Trophoblast cell (in vitro differentiated cells and primary cell): ENCODE measurements at regions not wholly inside any gene's neighbourhood (a gene's known extent, or its start where the extent isn't known, plus 50 kb on each side); places are given as distances from the start of the nearest gene placed in this dataset.

Experiments used
- DNase-seq, 2 donors: peaks; one replicate each; pipeline ENCODE4 v3.0.0-alpha.2; 2016
- H2AFZ ChIP-seq: 2 replicates; pipeline ENCODE4 v1.6.1; 2013; ENCODE audit warnings: low read length, moderate library complexity, mild to moderate bottlenecking; ENCODE audit not compliant: insufficient read depth, poor library complexity
- H2AK5ac ChIP-seq: 2 replicates; pipeline ENCODE4 v1.6.1; 2013; ENCODE audit warnings: mild to moderate bottlenecking, low read length
- H2BK120ac ChIP-seq: 2 replicates; pipeline ENCODE4 v1.6.1; 2013; ENCODE audit warnings: low read length, mild to moderate bottlenecking, moderate library complexity; ENCODE audit not compliant: insufficient read depth, poor library complexity
- H2BK12ac ChIP-seq: 2 replicates; pipeline ENCODE4 v1.6.1; 2013; ENCODE audit warnings: mild to moderate bottlenecking, low read length, moderate library complexity
- H2BK5ac ChIP-seq: 2 replicates; pipeline ENCODE4 v1.6.1; 2013; ENCODE audit warnings: low read length, low read depth, moderate library complexity, mild to moderate bottlenecking; ENCODE audit not compliant: poor library complexity
- H3K14ac ChIP-seq: 2 replicates; pipeline ENCODE4 v1.6.1; 2013; ENCODE audit warnings: mild to moderate bottlenecking, low read length
- H3K18ac ChIP-seq: 2 replicates; pipeline ENCODE4 v1.6.1; 2013; ENCODE audit warnings: mild to moderate bottlenecking, low read length
- H3K23ac ChIP-seq: 2 replicates; pipeline ENCODE4 v1.6.1; 2013; ENCODE audit warnings: low read length
- H3K27ac ChIP-seq: 2 replicates; pipeline ENCODE4 v1.5.1; 2013; ENCODE audit warnings: low read depth, mild to moderate bottlenecking, inconsistent platforms, low read length, moderate library complexity
- H3K27me3 ChIP-seq: 2 replicates; pipeline ENCODE4 v1.6.1; 2013; ENCODE audit warnings: inconsistent platforms, mild to moderate bottlenecking, low read length, moderate library complexity; ENCODE audit not compliant: insufficient read depth
- H3K36me3 ChIP-seq, 2 experiments: 1 replicate in 1 of 2; 2 replicates in 1 of 2; pipeline ENCODE4 v1.6.1; 2013; ENCODE audit warnings: low read length in 2 of 2, mild to moderate bottlenecking in 2 of 2, moderate library complexity in 1 of 2; ENCODE audit not compliant: insufficient read depth in 2 of 2, control insufficient read depth in 1 of 2
- H3K4ac ChIP-seq: 2 replicates; pipeline ENCODE4 v1.6.1; 2013; ENCODE audit warnings: low read depth, mild to moderate bottlenecking, low read length, moderate library complexity
- H3K4me1 ChIP-seq, 2 experiments: 1 replicate in 1 of 2; 2 replicates in 1 of 2; pipeline ENCODE4 v1.6.1; 2013; ENCODE audit warnings: low read length in 2 of 2, mild to moderate bottlenecking in 2 of 2, moderate library complexity in 1 of 2; ENCODE audit not compliant: insufficient read depth in 2 of 2, control insufficient read depth in 1 of 2
- H3K4me2 ChIP-seq: 2 replicates; pipeline ENCODE4 v1.6.1; 2013; ENCODE audit warnings: inconsistent platforms, mild to moderate bottlenecking, low read length, moderate library complexity
- H3K4me3 ChIP-seq: 2 replicates; pipeline ENCODE4 v1.5.1; 2013; ENCODE audit warnings: mild to moderate bottlenecking, low read depth, low read length, inconsistent platforms
- H3K79me1 ChIP-seq: one replicate; pipeline ENCODE4 v1.6.1; 2013; ENCODE audit warnings: low read length
- H3K79me2 ChIP-seq: 2 replicates; pipeline ENCODE4 v1.6.1; 2013; ENCODE audit warnings: low read length, mild to moderate bottlenecking; ENCODE audit not compliant: control insufficient read depth, insufficient read depth, poor library complexity
- H3K9ac ChIP-seq: 2 replicates; pipeline ENCODE4 v1.6.1; 2013; ENCODE audit warnings: mild to moderate bottlenecking, low read length
- H3K9me3 ChIP-seq: 2 replicates; pipeline ENCODE4 v1.6.1; 2013; ENCODE audit warnings: low read depth, mild to moderate bottlenecking, control low read depth, inconsistent platforms, low read length; ENCODE audit not compliant: insufficient read depth
- H4K12ac ChIP-seq: 2 replicates; pipeline ENCODE4 v1.6.1; 2013; ENCODE audit warnings: low read depth, mild to moderate bottlenecking, low read length, moderate library complexity
- H4K8ac ChIP-seq: 2 replicates; pipeline ENCODE4 v1.6.1; 2013; ENCODE audit warnings: low read depth, mild to moderate bottlenecking, low read length, moderate library complexity
- H4K91ac ChIP-seq: one replicate; pipeline ENCODE4 v1.6.1; 2013; ENCODE audit warnings: low read depth, mild to moderate bottlenecking, low read length, moderate library complexity
- WGBS: extraction: QIAGEN DNeasy Blood & Tissue Kit; methylation state at CpG from one replicate; pipeline ENCODE4 v1.1.7; 2013; ENCODE audit warnings: missing lambda C conversion rate; ENCODE audit not compliant: insufficient read length, insufficient coverage; ENCODE audit errors: extremely low coverage; 5-methylcytosine and 5-hydroxymethylcytosine counted together

DNA sequence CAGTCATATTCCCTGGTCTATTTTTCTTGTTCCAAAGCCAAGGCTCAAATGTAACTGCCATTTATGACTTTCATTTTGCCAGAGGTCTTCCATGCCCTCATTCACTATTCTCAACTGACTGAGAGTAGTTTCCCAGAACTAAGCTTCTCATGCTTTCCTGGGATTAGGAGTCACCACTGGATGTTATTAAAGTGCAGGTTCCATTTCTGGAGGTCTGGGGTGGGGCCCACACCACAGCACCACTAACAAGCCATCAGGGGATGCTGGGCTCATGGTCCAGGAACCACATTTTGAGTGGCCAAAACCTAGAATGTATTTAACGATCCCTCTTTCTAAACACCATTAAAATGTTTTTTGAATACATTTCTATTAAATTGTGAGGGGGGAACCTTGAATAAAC is 677.6 kb downstream of the SEMA5A start:
- Histone ChIP-seq H3K4me1 (peaks cover 0 to 3% of the 10 kb centered on the region in 2 experiments), H3K4me3 (no peak overlapping the region), H3K79me2 (no peaks in the 10 kb centered on the region), H3K27ac (no peak overlapping the region), H4K8ac (no peak overlapping the region), H3K79me1 (peaks cover 2% of the 10 kb centered on the region), H2AFZ (no peak overlapping the region), H3K18ac (no peak overlapping the region), H3K27me3 (no peaks in the 10 kb centered on the region), H3K23ac (no peak overlapping the region), H3K4ac (no peak overlapping the region), H3K9ac (no peak overlapping the region), H4K91ac (no peak overlapping the region), H2AK5ac (no peak overlapping the region), H2BK12ac (no peak overlapping the region), H3K4me2 (no peak overlapping the region), H4K12ac (no peak overlapping the region), H2BK5ac (no peak overlapping the region), H3K36me3 (no peaks in the 10 kb centered on the region), H3K9me3 (no peaks in the 10 kb centered on the region), H3K14ac (no peak overlapping the region), H2BK120ac (no peak overlapping the region)
- DNase-seq: no peak
- no CpG with 5 or more reads among the region's 1 CpG for WGBS

DNA sequence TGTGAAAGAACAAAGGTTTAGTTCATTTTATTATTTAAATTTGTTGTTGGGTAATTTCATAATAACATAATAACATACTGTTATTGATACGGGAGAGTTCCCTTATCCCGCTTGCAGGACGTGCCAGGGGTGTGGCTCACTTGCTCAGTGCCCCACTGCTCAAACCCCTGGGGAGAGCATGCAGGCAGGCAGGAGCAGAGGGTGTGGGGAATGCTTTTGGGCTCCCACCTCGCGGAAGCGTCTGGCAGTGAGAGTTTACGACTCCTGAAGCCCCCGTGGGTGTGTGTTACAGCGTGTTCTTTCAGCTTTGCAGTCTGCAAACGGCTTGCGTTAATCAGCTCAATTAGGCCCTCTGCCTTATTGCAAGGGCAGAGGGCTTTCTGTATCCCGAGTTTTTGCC is 675.9 kb downstream of the SEMA5A start:
- H2AFZ ChIP-seq: no peak overlapping the region
- no peak overlapping the region for H3K27ac ChIP-seq
- H2BK120ac ChIP-seq: no peak overlapping the region
- no peak overlapping the region for H3K9ac ChIP-seq
- H2BK12ac ChIP-seq: no peak overlapping the region
- H3K27me3 ChIP-seq: no peaks in the 10 kb centered on the region
- H3K79me1 ChIP-seq: no peaks in the 10 kb centered on the region
- no peak overlapping the region for H2AK5ac ChIP-seq
- DNase-seq: no peak
- H3K36me3 ChIP-seq: no peaks in the 10 kb centered on the region
- no peak overlapping the region for H3K4ac ChIP-seq
- H3K9me3 ChIP-seq: no peaks in the 10 kb centered on the region
- H3K4me1 ChIP-seq: peaks cover 0 to 3% of the 10 kb centered on the region in 2 experiments
- no peak overlapping the region for H4K91ac ChIP-seq
- H4K12ac ChIP-seq: no peak overlapping the region
- H2BK5ac ChIP-seq: no peak overlapping the region
- no peak overlapping the region for H3K4me2 ChIP-seq
- no peak overlapping the region for H3K23ac ChIP-seq
- no peak overlapping the region for H3K14ac ChIP-seq
- no CpG with 5 or more reads among the region's 12 CpGs for WGBS
- no peak overlapping the region for H3K4me3 ChIP-seq
- no peak overlapping the region for H3K18ac ChIP-seq
- no peaks in the 10 kb centered on the region for H3K79me2 ChIP-seq
- H4K8ac ChIP-seq: no peak overlapping the region

DNA sequence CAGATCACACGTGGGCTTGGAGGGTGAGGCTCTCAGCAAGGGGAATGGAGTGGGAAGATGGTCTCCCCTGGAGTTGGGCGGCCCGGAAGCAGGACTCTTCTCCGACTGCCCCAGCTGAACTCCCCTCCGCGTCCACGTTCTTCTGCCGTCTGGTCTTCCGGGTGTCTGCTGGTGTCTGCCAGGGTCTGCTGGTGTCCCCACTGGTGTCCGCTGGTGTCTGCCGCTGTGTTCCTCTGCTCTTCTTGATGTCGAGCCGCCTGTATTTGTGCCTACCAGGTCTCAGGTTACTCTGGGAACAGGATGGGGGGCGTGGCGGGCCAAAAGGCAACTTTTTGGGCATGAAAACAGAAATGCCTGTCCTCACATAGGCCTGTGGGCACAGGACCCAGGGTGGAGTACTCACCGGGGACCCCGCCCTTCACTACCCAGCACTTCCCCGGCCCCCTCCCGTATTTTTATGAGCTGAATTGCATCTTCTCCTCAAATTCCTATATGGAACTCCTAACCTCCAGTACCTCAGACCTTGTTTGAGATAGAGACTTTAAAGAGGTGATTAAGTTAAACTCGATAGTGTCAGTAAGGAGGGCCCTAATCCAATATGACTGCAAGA is 675.4 kb downstream of the SEMA5A start:
- Histone ChIP-seq H4K91ac (no peak overlapping the region), H3K4ac (no peak overlapping the region), H3K4me2 (no peak overlapping the region), H3K9me3 (no peaks in the 10 kb centered on the region), H4K12ac (no peak overlapping the region), H2AFZ (no peak overlapping the region), H4K8ac (no peak overlapping the region), H3K23ac (no peak overlapping the region), H2BK5ac (no peak overlapping the region), H2AK5ac (no peak overlapping the region), H3K18ac (no peak overlapping the region), H3K9ac (no peak overlapping the region), H3K27ac (no peak overlapping the region), H3K4me3 (no peak overlapping the region), H3K36me3 (no peaks in the 10 kb centered on the region), H2BK120ac (no peak overlapping the region), H3K79me1 (no peaks in the 10 kb centered on the region), H2BK12ac (no peak overlapping the region), H3K14ac (no peak overlapping the region), H3K27me3 (no peaks in the 10 kb centered on the region), H3K4me1 (peaks cover 0 to 1% of the 10 kb centered on the region in 2 experiments), H3K79me2 (no peaks in the 10 kb centered on the region)
- no CpG with 5 or more reads among the region's 20 CpGs for WGBS
- no peak for DNase-seq

DNA sequence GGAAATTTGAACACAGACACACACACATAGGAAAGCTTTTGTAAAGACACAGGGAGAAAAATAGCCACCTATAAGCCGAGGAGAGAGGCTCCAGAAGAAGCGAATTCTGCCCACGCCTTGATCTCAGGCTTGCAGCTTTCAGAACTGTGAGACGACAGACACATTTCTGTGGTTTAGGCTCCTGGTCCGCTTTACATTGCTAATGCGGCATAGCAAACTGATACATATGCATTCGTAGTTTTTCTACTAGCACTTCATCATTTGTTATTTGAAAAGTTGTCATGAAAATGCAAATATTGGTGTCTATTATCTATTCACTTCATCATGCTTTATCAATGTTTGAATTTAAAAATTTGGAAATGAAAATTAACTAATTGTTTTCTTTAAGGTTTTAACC is 674.9 kb downstream of the SEMA5A start:
- Histone ChIP-seq H3K23ac (no peak overlapping the region), H4K91ac (no peak overlapping the region)
- WGBS: no CpG with 5 or more reads among the region's 7 CpGs

More for the DNA sequence above, 674.9 kb downstream of the SEMA5A start:
- Histone ChIP-seq H4K8ac (no peak overlapping the region), H2BK120ac (no peak overlapping the region), H3K9ac (no peak overlapping the region), H2BK5ac (no peak overlapping the region), H4K12ac (no peak overlapping the region), H3K79me2 (no peaks in the 10 kb centered on the region), H3K4me3 (no peak overlapping the region), H3K36me3 (no peaks in the 10 kb centered on the region), H3K4ac (no peak overlapping the region), H2AK5ac (no peak overlapping the region), H3K14ac (no peak overlapping the region), H3K27ac (no peak overlapping the region), H3K79me1 (no peaks in the 10 kb centered on the region), H3K9me3 (no peaks in the 10 kb centered on the region), H3K18ac (no peak overlapping the region), H3K4me1 (no peaks in the 10 kb centered on the region), H2BK12ac (no peak overlapping the region), H2AFZ (no peak overlapping the region), H3K4me2 (no peak overlapping the region), H3K27me3 (no peaks in the 10 kb centered on the region)
- DNase-seq: no peak
